ENCODE measurements at regions not wholly inside any gene's neighbourhood (a gene's known extent, or its start where the extent isn't known, plus 50 kb on each side); places are given as distances from the start of the nearest gene placed in this dataset.
"Not testable (repeated sequence)": the region's sequence is repeated elsewhere in the genome, so short reads cannot be mapped to it uniquely, and the experiment has no call there.

GRCh38 chr6:132199343-132199742 is 201.9 kb downstream of the MOXD1 start:
- DNase-seq (ENCODE audit: low read depth, low spot score): peak; percentile 56

- DNase-seq (ENCODE audit: low read depth, low spot score): peak; percentile 72
Observed at GRCh38 chr6:132198896-132199295, 202.4 kb downstream of the MOXD1 start.

DNA sequence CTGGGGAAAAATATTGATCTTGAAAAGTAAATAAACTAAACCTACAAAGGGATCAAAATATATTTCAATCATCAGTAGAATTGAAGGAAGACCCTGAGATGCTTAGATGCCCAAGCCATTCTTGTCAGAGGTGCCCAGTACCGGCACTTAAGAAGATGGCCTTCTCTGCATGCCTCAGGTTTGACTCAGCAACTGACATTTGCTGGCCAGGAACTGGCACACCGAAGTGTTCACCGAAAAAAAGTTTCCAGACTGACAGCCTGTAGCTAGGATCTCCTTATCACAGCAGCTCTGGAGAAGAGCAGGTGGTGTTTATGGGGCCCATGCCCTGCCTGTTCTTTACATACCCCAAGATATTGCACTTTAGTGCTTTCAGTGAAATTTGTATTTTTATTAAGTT is 203.2 kb downstream of the MOXD1 start:
- DNase-seq (ENCODE audit: low read depth, low spot score): peak; percentile 53

- no peak for DNase-seq (ENCODE audit: low read depth, low spot score)
Observed at GRCh38 chr6:132194529-132194928, 206.7 kb downstream of the MOXD1 start.

GRCh38 chr6:132192631-132193030 is 208.6 kb downstream of the MOXD1 start:
- DNase-seq (ENCODE audit: low read depth, low spot score): no peak

- DNase-seq (ENCODE audit: low read depth, low spot score): peak; percentile 46
Observed at GRCh38 chr6:132190815-132191175, 210.5 kb downstream of the MOXD1 start.

- DNase-seq (ENCODE audit: low read depth, low spot score): peak; percentile 29
Observed at GRCh38 chr6:132190097-132190814, 211.0 kb downstream of the MOXD1 start.

DNA sequence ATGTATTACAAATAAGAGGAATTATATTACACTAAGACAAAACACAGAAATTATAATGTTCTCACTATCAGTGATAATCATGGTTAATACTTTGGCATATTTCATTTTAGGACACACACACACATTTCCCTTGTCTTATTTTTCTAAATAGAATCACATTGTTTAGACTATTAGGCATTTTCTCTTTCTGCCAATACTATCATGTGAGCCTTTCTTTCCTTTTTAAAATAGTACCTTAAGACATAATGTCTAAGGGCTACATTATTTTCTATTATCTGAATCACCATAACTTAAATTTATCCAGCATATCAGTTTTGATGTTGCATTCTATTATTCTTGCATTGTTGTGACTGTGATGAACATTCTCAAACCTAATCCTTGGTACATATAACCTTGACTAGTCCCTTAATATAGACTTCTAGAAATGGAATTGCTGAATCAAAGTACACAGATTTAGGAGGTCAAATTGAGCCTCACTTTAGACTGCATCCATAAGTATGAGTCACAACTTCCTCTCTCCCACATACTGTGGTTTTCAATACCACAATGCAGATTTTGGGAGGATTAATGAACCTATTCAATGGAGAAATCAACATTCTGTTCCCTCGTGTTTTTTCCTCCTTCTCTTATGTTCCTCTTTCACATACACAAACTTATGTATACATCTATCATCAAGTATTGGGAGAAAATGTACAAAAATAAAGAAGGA is 212.6 kb downstream of the MOXD1 start:
- DNase-seq (ENCODE audit: low read depth, low spot score): peak; percentile 80

- DNase-seq (ENCODE audit: low read depth, low spot score): no peak
Observed at GRCh38 chr6:132187816-132188215, 213.5 kb downstream of the MOXD1 start.

DNA sequence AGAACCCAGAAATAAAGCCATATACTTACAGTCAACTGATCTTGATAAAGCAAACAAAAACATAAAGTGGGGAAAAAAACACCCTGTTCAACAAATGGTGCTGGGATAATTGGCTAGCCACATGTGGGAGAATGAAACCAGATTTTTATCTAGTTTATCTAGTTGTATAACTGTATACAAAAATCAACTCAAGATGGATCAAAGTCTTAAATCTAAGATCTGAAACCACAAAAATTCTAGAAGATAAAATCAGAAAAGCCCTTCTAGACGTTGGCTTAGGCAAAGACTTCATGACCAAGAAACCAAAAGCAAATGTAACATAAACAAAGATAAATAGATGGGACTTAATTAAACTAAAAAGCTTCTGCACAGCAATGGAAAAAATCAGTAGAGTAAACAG is 216.3 kb downstream of the MOXD1 start:
- not testable (repeated sequence) for DNase-seq (ENCODE audit: low read depth, low spot score)

DNA sequence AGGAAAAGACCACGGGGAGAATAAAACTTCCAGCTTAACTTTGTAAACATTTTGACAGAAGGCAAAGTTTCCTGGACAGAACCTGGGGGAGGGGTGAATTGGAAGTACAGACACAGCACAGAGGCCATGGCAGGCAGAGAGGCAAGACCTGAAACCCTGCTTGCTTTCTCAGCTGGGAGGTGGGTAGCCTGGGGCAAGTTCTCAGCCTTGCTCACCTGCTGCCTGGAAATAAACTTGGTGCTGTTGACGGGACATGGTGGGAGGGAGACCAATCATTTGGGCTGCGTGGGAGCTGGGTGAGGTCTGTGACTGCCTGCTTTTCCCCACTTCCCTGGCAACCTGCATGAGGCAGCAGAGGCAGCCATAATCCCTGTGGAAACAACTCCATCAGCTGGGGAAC is 221.3 kb downstream of the MOXD1 start:
- no peak for DNase-seq (ENCODE audit: low read depth, low spot score)

- no peak for DNase-seq (ENCODE audit: low read depth, low spot score)
Observed at GRCh38 chr6:132174919-132175318, 223.7 kb upstream of the CCN2 start.

- DNase-seq (ENCODE audit: low read depth, low spot score): no peak
Observed at GRCh38 chr6:132168961-132169360, 217.8 kb upstream of the CCN2 start.

DNA sequence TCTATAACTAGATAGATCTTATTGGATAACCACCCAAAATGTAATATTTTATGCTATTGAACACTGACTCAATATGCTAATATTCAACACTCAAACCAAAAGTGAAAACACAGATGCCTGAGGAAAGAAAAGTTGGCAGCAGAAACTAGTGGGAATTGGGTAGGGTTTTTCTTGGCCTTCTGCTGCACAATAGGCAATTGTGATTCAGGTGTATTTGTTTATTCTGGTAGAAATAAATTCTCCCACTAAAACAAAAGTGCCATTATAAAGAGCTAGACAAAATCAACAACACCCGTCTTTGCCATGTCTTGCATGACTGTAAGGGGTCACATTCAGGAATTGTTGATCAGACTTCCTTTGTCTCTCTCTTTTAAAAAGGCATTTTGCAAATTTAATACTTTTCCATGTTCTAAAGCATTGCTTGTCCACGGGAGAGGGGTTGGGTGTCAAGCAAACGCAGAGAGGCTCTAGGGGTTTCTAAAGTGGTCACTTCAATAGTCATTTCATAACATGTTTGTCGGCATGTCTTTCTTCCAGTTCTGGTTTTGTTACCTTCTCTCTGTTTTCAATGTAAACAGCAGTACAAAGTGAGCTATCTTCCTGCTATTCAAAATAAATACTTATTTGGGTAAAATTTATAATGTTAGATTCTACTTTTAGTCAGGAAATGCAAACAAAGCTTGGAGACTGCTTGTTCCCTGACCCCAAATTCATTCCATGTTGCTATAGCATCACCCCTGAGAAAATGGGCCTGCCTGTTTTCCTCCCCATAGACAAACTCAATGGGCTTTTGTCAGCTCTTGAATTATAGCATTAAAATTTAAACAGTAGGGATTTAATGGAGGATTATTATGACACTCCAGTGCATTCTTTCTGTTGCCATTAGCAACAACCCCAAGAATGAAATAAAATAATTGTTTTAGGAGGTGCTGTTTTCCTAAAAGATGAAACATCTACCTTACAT is 217.0 kb upstream of the CCN2 start:
- peak; percentile 53 for DNase-seq (ENCODE audit: low read depth, low spot score)

GRCh38 chr6:132166526-132167051 is 215.4 kb upstream of the CCN2 start:
- DNase-seq (ENCODE audit: low read depth, low spot score): no peak

DNA sequence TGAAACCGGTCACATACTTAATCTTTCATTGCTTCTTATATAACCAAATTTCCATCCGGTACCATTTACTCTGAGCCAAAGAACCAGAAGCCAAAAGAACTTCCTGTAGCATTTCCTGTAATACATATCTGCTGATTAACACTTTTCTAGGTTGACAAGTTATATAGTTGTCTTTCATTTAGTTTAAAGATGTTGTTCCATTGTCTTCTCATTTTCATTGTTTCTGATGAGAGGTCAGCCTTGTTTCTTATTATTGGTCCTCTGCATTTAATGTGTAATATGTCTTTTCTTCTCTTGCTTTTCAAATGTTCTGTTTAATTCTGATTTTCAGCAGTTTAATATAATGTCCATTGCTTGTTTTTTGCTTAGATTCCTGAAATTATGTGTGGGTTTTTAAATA is 214.5 kb upstream of the CCN2 start:
- no peak for DNase-seq (ENCODE audit: low read depth, low spot score)

- peak; percentile 68 for DNase-seq (ENCODE audit: low read depth, low spot score)
Observed at GRCh38 chr6:132161283-132161682, 210.1 kb upstream of the CCN2 start.

GRCh38 chr6:132153221-132153898 is 202.2 kb upstream of the CCN2 start:
- DNase-seq (ENCODE audit: low read depth, low spot score): peak; percentile 91

DNA sequence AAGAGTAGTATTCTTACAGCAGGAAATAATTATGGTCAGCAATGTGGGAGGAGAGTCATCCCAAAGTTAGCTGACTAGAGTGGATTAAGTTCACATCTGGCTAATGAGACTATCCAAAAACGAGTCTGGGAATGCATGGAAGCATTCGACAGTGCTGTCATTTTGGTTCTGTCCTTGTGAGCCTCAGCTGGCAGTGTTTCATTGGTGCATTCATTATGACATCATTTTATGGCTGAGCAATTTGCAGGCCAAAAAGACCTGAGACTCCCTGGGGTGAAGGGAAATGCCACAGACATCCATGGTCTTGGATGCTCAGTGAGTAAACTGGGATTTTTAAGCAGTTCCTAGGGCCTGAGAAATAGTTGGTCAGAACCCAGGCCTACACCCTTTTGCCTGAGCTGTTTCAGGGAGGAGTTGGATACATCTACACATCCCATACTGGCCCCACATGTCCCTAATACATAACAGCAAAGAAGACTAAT is 196.4 kb upstream of the CCN2 start:
- DNase-seq (ENCODE audit: low read depth, low spot score): peak; percentile 78

- DNase-seq (ENCODE audit: low read depth, low spot score): no peak
Observed at GRCh38 chr6:132144456-132144855, 193.3 kb upstream of the CCN2 start.

DNA sequence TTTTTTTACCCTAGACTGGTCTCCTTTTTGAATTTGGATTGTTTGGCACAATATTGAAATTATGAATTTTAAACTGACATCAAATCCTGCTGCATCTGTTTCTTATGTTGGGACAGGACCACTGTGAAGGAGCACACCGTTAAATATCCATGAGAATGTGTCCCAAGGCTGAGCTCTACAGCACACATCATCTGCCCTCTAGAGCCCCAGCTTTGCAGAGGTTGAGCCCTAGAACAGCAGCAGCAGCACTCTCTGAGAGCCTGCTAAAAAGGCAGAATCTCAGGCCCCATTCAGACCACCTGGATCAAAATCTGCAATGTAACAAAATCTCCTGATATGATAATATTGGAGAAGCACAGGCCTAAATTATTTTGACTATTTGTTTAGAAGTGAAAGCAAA is 192.1 kb upstream of the CCN2 start:
- DNase-seq (ENCODE audit: low read depth, low spot score): no peak

All from astrocyte of the hippocampus (primary cell).